Uterus (tissue), 3 donors: ENCODE measurements at regions not wholly inside any gene's neighbourhood (a gene's known extent, or its start where the extent isn't known, plus 50 kb on each side); places are given as distances from the start of the nearest gene placed in this dataset.

Experiments used
- DNase-seq, 2 donors: peaks; one replicate each; pipeline ENCODE4 v3.0.0-alpha.2; 2019 to 2020
- H3K27ac ChIP-seq, 2 donors: fragments of 200-600 bp; sonication (generic); 1 replicate in 1 of 2; 2 replicates in 1 of 2; pipeline ENCODE4 v1.5.1; 2016 to 2018
- H3K27me3 ChIP-seq, 2 donors: fragments of 200-600 bp; sonication (generic); one replicate each; pipeline ENCODE4 v1.5.1; 2018 to 2019; ENCODE audit warnings: control low read depth in 1 of 2
- H3K36me3 ChIP-seq, 2 donors: fragments of 200-600 bp; sonication (generic); one replicate each; pipeline ENCODE4 v1.5.1; 2019; ENCODE audit warnings: control low read depth in 1 of 2
- H3K4me1 ChIP-seq, 2 donors: fragments of 200-600 bp; sonication (generic); one replicate each; pipeline ENCODE4 v1.5.1; 2018 to 2019; ENCODE audit warnings: control low read depth in 1 of 2
- H3K4me3 ChIP-seq, 2 donors: fragments of 200-600 bp; sonication (generic); 1 replicate in 1 of 2; 2 replicates in 1 of 2; pipeline ENCODE4 v1.5.1; 2018 to 2019; ENCODE audit warnings: mild to moderate bottlenecking in 1 of 2
- H3K9me3 ChIP-seq, 2 donors: fragments of 200-600 bp; sonication (generic); one replicate each; pipeline ENCODE4 v1.5.1; 2019; ENCODE audit warnings: control low read depth in 1 of 2
- POLR2A ChIP-seq, 2 donors: fragments of 450-650 bp; IDR thresholded peaks; one replicate each; pipeline ENCODE4 v1.6.1; 2016; ENCODE audit warnings: antibody characterized with exemption in 2 of 2, mild to moderate bottlenecking in 1 of 2, moderate library complexity in 1 of 2
- intact Hi-C: fragments of 100-400 bp; cut with DNase I; formaldehyde crosslinking; loops from one replicate; pipeline ENCODE4 v1.15.1; 2023; ENCODE audit warnings: low total_unique reads
- TF ChIP-seq, protein P1 (sequence below), 4 experiments: fragments of 200-600 bp in 2 of 4; fragments of 450-650 bp in 2 of 4; sonication (generic) in 2 of 4; IDR thresholded peaks; one replicate each; pipeline ENCODE4 v1.5.1; 2016 to 2019; ENCODE audit warnings: antibody characterized with exemption in 4 of 4, mild to moderate bottlenecking in 2 of 4, moderate library complexity in 1 of 4
- donor health status: DM: yes; HTN: yes; CAD: no.

- no peaks in the 10 kb centered on the region for H3K36me3 ChIP-seq
- H3K27me3 ChIP-seq = no peaks in the 10 kb centered on the region
- H3K4me3 ChIP-seq = no peak overlapping the region
- H3K9me3 ChIP-seq = no peaks in the 10 kb centered on the region
- no peak for DNase-seq
- intact Hi-C loops = no loop called here
- TF ChIP-seq POLR2A (IDR thresholded peaks at IDR 0.05) = no peak
- TF ChIP-seq, protein P1, sequence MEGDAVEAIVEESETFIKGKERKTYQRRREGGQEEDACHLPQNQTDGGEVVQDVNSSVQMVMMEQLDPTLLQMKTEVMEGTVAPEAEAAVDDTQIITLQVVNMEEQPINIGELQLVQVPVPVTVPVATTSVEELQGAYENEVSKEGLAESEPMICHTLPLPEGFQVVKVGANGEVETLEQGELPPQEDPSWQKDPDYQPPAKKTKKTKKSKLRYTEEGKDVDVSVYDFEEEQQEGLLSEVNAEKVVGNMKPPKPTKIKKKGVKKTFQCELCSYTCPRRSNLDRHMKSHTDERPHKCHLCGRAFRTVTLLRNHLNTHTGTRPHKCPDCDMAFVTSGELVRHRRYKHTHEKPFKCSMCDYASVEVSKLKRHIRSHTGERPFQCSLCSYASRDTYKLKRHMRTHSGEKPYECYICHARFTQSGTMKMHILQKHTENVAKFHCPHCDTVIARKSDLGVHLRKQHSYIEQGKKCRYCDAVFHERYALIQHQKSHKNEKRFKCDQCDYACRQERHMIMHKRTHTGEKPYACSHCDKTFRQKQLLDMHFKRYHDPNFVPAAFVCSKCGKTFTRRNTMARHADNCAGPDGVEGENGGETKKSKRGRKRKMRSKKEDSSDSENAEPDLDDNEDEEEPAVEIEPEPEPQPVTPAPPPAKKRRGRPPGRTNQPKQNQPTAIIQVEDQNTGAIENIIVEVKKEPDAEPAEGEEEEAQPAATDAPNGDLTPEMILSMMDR (IDR thresholded peaks at IDR 0.05) = no peak
- H3K27ac ChIP-seq = no peak overlapping the region
- no peaks in the 10 kb centered on the region for H3K4me1 ChIP-seq
Measured at GRCh38 chr6:168198302-168199180, 119.5 kb upstream of the FRMD1 start.

DNA sequence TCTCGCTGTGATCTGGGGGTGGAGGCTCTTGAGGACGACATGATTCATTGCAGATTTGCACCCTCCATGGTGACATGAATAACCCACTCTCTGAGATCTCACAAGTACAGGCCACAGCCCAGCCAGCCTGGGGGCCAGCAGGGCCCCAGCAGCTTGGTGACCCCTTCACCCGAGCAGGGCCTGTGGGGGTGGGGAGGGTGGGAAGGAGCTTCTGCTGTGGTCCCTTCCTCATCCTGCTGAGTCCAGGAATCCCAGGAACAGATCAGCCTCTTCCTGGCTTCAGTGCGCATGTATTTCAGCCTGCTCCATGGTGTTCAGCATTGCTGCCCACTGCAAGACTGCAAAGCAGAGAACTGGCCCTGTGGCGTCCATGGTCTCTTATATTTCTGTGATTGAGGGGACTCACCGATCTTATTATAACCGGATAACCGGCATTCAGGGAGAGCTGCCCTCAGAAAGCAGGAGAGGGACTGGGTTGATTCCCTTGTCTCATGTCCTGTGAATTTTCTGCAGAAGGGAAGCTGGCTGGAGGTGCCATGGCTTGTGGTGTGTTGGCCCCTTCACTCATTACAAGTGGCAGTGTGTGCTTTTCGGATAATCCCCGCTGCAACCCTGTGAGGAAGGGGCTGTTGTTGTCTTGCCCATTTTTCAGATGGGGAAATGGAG is 118.8 kb upstream of the FRMD1 start:
- Histone ChIP-seq H3K4me1 (no peaks in the 10 kb centered on the region), H3K27ac (no peak overlapping the region), H3K4me3 (no peak overlapping the region), H3K9me3 (no peaks in the 10 kb centered on the region), H3K36me3 (no peaks in the 10 kb centered on the region), H3K27me3 (no peaks in the 10 kb centered on the region)
- intact Hi-C loops = no loop called here
- TF ChIP-seq, protein P1 (IDR thresholded peaks at IDR 0.05) = no peak
- TF ChIP-seq POLR2A (IDR thresholded peaks at IDR 0.05) = no peak
- DNase-seq = peak in 1 of 2 donors; percentile 8

GRCh38 chr6:168196881-168197635 is 118.0 kb upstream of the FRMD1 start:
- peak in 1 of 2 donors; percentile 12 for DNase-seq

DNA sequence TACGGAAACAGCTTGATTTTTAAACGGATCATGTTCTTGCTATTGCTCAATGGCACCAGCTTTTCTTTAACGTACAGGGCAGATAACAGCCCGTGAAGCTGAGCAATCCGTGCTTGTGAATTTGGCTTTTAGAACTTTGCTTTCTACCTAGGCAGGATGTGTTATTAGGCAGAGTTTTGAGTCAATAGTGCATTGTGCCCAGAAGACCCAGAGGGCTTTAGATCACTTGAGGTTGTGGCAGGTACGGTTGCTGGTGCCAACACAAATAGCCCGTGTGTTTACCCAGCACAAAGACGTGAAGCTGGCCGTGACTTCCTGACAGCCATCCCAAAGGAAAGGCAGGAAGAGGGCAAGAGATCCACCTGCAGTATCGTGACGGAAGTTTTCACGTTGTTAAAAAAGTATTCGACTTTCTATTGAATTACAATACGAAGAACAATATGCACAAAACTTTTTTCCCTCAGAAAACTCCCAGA is 117.4 kb upstream of the FRMD1 start:
- Histone ChIP-seq H3K27ac (no peak overlapping the region), H3K36me3 (no peaks in the 10 kb centered on the region), H3K4me3 (no peak overlapping the region), H3K9me3 (no peaks in the 10 kb centered on the region), H3K4me1 (no peaks in the 10 kb centered on the region), H3K27me3 (no peaks in the 10 kb centered on the region)
- TF ChIP-seq, protein P1 (IDR thresholded peaks at IDR 0.05) = no peak
- TF ChIP-seq POLR2A (IDR thresholded peaks at IDR 0.05) = no peak
- DNase-seq = peak in 1 of 2 donors; percentile 10
- intact Hi-C loops = no loop called here

More at GRCh38 chr6:168196881-168197635, 118.0 kb upstream of the FRMD1 start:
- Histone ChIP-seq H3K36me3 (no peaks in the 10 kb centered on the region), H3K27me3 (no peaks in the 10 kb centered on the region), H3K4me3 (no peak overlapping the region), H3K9me3 (no peaks in the 10 kb centered on the region), H3K4me1 (no peaks in the 10 kb centered on the region), H3K27ac (no peak overlapping the region)
- no peak for TF ChIP-seq POLR2A (IDR thresholded peaks at IDR 0.05)
- TF ChIP-seq, protein P1 (IDR thresholded peaks at IDR 0.05) = no peak
- intact Hi-C loops = no loop called here
